HG03025 (cell line): ENCODE measurements at regions not wholly inside any gene's neighbourhood (a gene's known extent, or its start where the extent isn't known, plus 50 kb on each side); places are given as distances from the start of the nearest gene placed in this dataset.

Experiments
- ATAC-seq: cut with Tn5 transposase; IDR thresholded peaks from one replicate; pipeline ENCODE4 v1.9.1; 2021; ENCODE audit warnings: mild to moderate bottlenecking, moderate library complexity; ENCODE audit not compliant: unreplicated experiment, low FRiP score

GRCh38 chr22:48268293-48268692 is 1505.8 kb downstream of the TBC1D22A start:
- no peak for ATAC-seq

- no peak for ATAC-seq
Observed at GRCh38 chr22:48267681-48268080, 1505.2 kb downstream of the TBC1D22A start.

GRCh38 chr22:48265000-48265625 is 1502.7 kb downstream of the TBC1D22A start:
- ATAC-seq: no peak

- ATAC-seq: no peak
Observed at GRCh38 chr22:48264586-48264985, 1502.1 kb downstream of the TBC1D22A start.

- ATAC-seq: no peak
Observed at GRCh38 chr22:48263791-48264351, 1501.4 kb downstream of the TBC1D22A start.

- no peak for ATAC-seq
Observed at GRCh38 chr22:48263431-48263765, 1500.9 kb downstream of the TBC1D22A start.

- ATAC-seq: no peak
Observed at GRCh38 chr22:48262596-48263430, 1500.4 kb downstream of the TBC1D22A start.

GRCh38 chr22:48261706-48262105 is 1499.3 kb downstream of the TBC1D22A start:
- ATAC-seq: no peak

GRCh38 chr22:48261048-48261621 is 1498.7 kb downstream of the TBC1D22A start:
- no peak for ATAC-seq

- no peak for ATAC-seq
Observed at GRCh38 chr22:48259991-48260670, 1497.7 kb downstream of the TBC1D22A start.

GRCh38 chr22:48258811-48259210 is 1496.4 kb downstream of the TBC1D22A start:
- ATAC-seq: no peak

- no peak for ATAC-seq
Observed at GRCh38 chr22:48258064-48258701, 1495.7 kb downstream of the TBC1D22A start.

GRCh38 chr22:48257685-48258055 is 1495.2 kb downstream of the TBC1D22A start:
- ATAC-seq: no peak

GRCh38 chr22:48256776-48257684 is 1494.6 kb downstream of the TBC1D22A start:
- ATAC-seq: no peak

GRCh38 chr22:48256041-48256739 is 1493.7 kb downstream of the TBC1D22A start:
- ATAC-seq: no peak

GRCh38 chr22:48254311-48254873 is 1491.9 kb downstream of the TBC1D22A start:
- no peak for ATAC-seq

GRCh38 chr22:48253573-48253972 is 1491.1 kb downstream of the TBC1D22A start:
- no peak for ATAC-seq

GRCh38 chr22:48253136-48253535 is 1490.7 kb downstream of the TBC1D22A start:
- ATAC-seq: no peak
